ENCODE measurements at regions not wholly inside any gene's neighbourhood (a gene's known extent, or its start where the extent isn't known, plus 50 kb on each side); places are given as distances from the start of the nearest gene placed in this dataset.

- no peak for TF ChIP-seq CTCF (IDR thresholded peaks at IDR 0.05; ENCODE audit: unreplicated experiment)
- no peak overlapping the region for H3K27ac Mint-ChIP-seq (ENCODE audit: unreplicated experiment)
- no peaks in the 10 kb centered on the region for H3K27me3 Mint-ChIP-seq (ENCODE audit: unreplicated experiment)
- DNase-seq (ENCODE audit: low spot score), result no peak
- no peaks in the 10 kb centered on the region for H3K4me1 Mint-ChIP-seq (ENCODE audit: unreplicated experiment)
- no peaks in the 10 kb centered on the region for H3K36me3 Mint-ChIP-seq (ENCODE audit: low read depth, unreplicated experiment)
- H3K4me3 Mint-ChIP-seq (ENCODE audit: unreplicated experiment), result no peak overlapping the region
- H3K9me3 Mint-ChIP-seq (ENCODE audit: unreplicated experiment), result no peaks in the 10 kb centered on the region
Observed at GRCh38 chr12:115820656-115821055, 456.8 kb downstream of the MED13L start.

- H3K4me1 Mint-ChIP-seq (ENCODE audit: unreplicated experiment), result no peaks in the 10 kb centered on the region
- no peak for DNase-seq (ENCODE audit: low spot score)
- H3K4me3 Mint-ChIP-seq (ENCODE audit: unreplicated experiment), result no peak overlapping the region
- no peaks in the 10 kb centered on the region for H3K9me3 Mint-ChIP-seq (ENCODE audit: unreplicated experiment)
- no peak overlapping the region for H3K27ac Mint-ChIP-seq (ENCODE audit: unreplicated experiment)
- no peaks in the 10 kb centered on the region for H3K36me3 Mint-ChIP-seq (ENCODE audit: low read depth, unreplicated experiment)
- H3K27me3 Mint-ChIP-seq (ENCODE audit: unreplicated experiment), result no peaks in the 10 kb centered on the region
- no peak for TF ChIP-seq CTCF (IDR thresholded peaks at IDR 0.05; ENCODE audit: unreplicated experiment)
Observed at GRCh38 chr12:115818973-115819372, 458.5 kb downstream of the MED13L start.

- no peaks in the 10 kb centered on the region for H3K9me3 Mint-ChIP-seq (ENCODE audit: unreplicated experiment)
- H3K27ac Mint-ChIP-seq (ENCODE audit: unreplicated experiment), result no peak overlapping the region
- TF ChIP-seq CTCF (IDR thresholded peaks at IDR 0.05; ENCODE audit: unreplicated experiment), result no peak
- DNase-seq (ENCODE audit: low spot score), result no peak
- H3K4me1 Mint-ChIP-seq (ENCODE audit: unreplicated experiment), result no peaks in the 10 kb centered on the region
- H3K27me3 Mint-ChIP-seq (ENCODE audit: unreplicated experiment), result no peaks in the 10 kb centered on the region
- H3K4me3 Mint-ChIP-seq (ENCODE audit: unreplicated experiment), result no peak overlapping the region
- H3K36me3 Mint-ChIP-seq (ENCODE audit: low read depth, unreplicated experiment), result no peaks in the 10 kb centered on the region
Observed at GRCh38 chr12:115817389-115817788, 460.1 kb downstream of the MED13L start.

GRCh38 chr12:115815924-115816323 is 461.6 kb downstream of the MED13L start:
- H3K27ac Mint-ChIP-seq (ENCODE audit: unreplicated experiment), result no peak overlapping the region
- no peak for DNase-seq (ENCODE audit: low spot score)
- no peak overlapping the region for H3K4me3 Mint-ChIP-seq (ENCODE audit: unreplicated experiment)
- no peaks in the 10 kb centered on the region for H3K9me3 Mint-ChIP-seq (ENCODE audit: unreplicated experiment)
- TF ChIP-seq CTCF (IDR thresholded peaks at IDR 0.05; ENCODE audit: unreplicated experiment), result no peak
- H3K36me3 Mint-ChIP-seq (ENCODE audit: low read depth, unreplicated experiment), result no peaks in the 10 kb centered on the region
- no peaks in the 10 kb centered on the region for H3K4me1 Mint-ChIP-seq (ENCODE audit: unreplicated experiment)
- no peaks in the 10 kb centered on the region for H3K27me3 Mint-ChIP-seq (ENCODE audit: unreplicated experiment)

GRCh38 chr12:115813256-115813655 is 464.2 kb downstream of the MED13L start:
- DNase-seq (ENCODE audit: low spot score), result no peak
- no peaks in the 10 kb centered on the region for H3K27me3 Mint-ChIP-seq (ENCODE audit: unreplicated experiment)
- H3K4me3 Mint-ChIP-seq (ENCODE audit: unreplicated experiment), result no peak overlapping the region
- no peaks in the 10 kb centered on the region for H3K36me3 Mint-ChIP-seq (ENCODE audit: low read depth, unreplicated experiment)
- no peaks in the 10 kb centered on the region for H3K9me3 Mint-ChIP-seq (ENCODE audit: unreplicated experiment)
- no peaks in the 10 kb centered on the region for H3K4me1 Mint-ChIP-seq (ENCODE audit: unreplicated experiment)
- no peak overlapping the region for H3K27ac Mint-ChIP-seq (ENCODE audit: unreplicated experiment)
- TF ChIP-seq CTCF (IDR thresholded peaks at IDR 0.05; ENCODE audit: unreplicated experiment), result no peak
